CD4-positive, alpha-beta T cell treated with Interleukin-17A for 4 hours (primary cell): ENCODE measurements at regions not wholly inside any gene's neighbourhood (a gene's known extent, or its start where the extent isn't known, plus 50 kb on each side); places are given as distances from the start of the nearest gene placed in this dataset.

Experiments
- DNase-seq: peaks from one replicate; pipeline ENCODE4 v3.0.0-alpha.2; 2020; ENCODE audit warnings: mixed read lengths

- no peak for DNase-seq
Measured at GRCh38 chr10:128594688-128595087, 468.5 kb upstream of the MKI67 start.

DNA sequence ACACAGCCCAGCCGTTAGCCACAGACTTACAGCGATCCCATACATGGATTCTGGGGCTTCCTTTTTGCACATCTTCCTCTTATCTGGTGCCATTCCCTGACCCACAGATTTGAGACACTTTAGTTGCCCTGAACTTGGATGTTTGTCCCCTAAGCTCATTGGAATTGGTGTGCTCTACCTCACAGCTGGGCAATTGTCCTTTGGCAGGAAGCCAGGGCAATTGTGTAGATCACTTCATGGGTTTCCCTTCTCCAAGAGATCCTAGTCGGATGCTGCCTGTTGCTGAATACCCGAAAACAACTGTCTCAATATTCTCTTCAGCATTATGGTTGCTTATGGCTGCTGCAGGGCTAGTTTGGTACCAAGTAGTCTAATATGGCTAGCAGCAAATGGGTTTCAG lies 470.7 kb upstream of the MKI67 start:
- DNase-seq, result no peak

DNA sequence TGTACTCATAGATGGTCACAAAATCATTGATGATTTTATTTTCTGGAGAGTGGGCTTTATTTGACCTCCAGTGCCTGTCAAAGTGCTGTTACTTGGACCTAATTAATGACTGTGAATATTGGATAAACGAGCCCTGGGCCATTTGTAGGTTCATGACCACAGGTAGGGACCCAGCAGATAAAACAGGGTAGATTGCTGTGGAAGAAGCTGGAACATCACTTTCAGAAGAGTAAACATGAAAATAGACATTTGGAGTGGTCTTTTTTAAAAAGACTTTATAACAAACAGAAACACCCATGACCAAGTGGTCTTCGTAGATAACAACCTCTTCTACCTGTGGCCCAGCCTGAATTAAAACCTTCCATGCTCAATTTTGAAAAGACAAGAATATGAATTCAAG lies 472.8 kb upstream of the MKI67 start:
- DNase-seq, result no peak

DNA sequence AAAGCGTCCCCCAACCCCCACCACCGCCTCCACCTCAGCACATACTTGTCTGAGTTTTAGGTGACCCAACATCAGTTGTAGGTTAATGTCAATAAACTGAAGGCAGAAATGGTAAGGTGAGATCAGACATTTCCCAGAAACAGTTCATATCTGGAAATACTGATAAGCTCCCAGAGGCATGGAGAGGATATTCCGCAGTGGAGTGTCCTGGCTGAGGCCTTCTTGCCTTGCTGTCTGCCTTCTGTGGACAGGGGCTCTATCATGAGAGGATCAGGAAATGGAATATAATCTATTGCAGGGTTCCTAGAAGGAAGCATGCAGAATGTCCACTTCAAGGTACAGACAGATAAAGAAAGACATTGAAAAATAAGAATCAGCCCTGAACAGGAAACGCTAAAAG lies 473.3 kb upstream of the MKI67 start:
- no peak for DNase-seq

GRCh38 chr10:128602183-128602582 lies 476.0 kb upstream of the MKI67 start:
- DNase-seq, result no peak

DNA sequence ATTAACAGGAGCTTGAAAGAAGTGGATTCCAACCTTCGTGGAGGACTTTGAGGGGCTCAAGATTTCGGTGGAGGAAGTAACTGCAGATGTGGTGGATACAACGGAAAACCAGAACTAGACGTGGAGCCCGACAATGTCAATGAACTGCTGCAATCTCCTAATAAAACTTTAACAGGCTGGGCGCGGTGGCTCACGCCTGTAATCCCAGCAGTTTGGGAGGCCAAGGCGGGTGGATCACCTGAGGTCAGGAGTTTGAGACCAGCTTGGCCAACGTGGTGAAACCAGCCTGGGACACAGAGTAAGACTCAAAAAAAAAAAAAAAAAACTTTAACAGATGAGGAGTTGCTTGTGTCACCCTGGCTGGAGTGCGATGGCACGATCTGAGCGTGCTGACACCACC lies 477.8 kb upstream of the MKI67 start:
- no peak for DNase-seq

DNA sequence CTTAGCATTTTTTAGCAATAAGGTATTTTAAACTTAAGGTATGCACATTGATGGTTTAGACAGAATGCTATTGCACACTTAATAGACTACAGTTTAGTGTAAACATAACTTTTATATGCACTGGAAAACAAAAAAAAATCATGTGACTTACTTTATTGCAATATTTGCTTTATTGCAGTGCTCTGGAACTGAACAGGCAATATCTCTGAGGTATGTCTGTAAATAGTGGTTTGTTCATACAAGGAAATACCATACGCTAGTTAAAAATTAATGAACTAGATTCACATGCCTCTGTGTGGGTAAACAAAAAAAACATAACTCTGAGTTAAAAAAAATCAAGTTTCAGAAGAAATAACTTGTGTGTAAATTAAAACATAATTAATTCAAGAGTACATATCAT lies 479.0 kb upstream of the MKI67 start:
- DNase-seq, result no peak

GRCh38 chr10:128606055-128606454 lies 479.8 kb upstream of the MKI67 start:
- DNase-seq, result no peak

DNA sequence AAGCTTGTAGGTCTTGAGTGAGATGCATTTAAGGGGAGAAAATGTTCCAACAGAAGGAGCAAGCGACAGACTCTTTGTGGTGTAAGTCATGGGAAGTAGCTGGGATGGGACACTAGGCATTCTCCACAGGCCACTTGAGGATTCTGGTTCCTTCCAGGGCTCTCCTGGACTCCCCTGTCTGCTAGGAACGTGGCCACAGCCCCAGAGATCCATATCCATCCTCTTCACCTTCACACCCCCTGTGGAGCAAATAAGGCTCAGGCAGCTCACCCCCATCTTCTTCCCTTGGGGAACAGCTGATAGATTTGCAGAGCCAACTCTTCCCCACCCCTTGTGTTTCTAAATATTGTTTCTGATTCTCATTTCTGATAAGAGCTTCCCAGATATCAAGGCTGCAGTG lies 482.6 kb upstream of the MKI67 start:
- DNase-seq, result no peak

GRCh38 chr10:128609460-128609859 lies 483.2 kb upstream of the MKI67 start:
- DNase-seq, result no peak

- no peak for DNase-seq
Measured at GRCh38 chr10:128610113-128610512, 483.9 kb upstream of the MKI67 start.

DNA sequence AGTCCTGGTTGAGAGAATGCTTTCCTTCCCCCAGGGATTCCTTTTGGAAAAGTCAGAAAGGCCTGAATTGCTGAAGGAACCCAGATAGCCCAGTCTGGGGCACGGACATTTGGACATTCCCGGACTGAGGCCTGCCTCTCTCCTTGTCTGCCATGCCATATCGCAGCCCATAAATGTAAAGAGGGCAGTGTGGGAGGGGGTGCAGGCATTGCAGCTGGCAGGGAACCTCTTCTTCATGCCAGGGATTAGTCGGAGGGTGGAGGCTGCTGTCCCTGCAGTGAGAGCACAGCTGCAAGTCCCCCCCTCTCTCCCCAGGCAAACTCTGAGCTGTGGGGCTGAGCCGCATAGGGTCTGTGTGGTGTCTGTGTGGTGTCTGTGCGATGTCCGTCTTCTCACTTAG lies 486.0 kb upstream of the MKI67 start:
- DNase-seq, result no peak

- no peak for DNase-seq
Measured at GRCh38 chr10:128612631-128613030, 486.4 kb upstream of the MKI67 start.

GRCh38 chr10:128614016-128614605 lies 487.9 kb upstream of the MKI67 start:
- DNase-seq, result no peak

DNA sequence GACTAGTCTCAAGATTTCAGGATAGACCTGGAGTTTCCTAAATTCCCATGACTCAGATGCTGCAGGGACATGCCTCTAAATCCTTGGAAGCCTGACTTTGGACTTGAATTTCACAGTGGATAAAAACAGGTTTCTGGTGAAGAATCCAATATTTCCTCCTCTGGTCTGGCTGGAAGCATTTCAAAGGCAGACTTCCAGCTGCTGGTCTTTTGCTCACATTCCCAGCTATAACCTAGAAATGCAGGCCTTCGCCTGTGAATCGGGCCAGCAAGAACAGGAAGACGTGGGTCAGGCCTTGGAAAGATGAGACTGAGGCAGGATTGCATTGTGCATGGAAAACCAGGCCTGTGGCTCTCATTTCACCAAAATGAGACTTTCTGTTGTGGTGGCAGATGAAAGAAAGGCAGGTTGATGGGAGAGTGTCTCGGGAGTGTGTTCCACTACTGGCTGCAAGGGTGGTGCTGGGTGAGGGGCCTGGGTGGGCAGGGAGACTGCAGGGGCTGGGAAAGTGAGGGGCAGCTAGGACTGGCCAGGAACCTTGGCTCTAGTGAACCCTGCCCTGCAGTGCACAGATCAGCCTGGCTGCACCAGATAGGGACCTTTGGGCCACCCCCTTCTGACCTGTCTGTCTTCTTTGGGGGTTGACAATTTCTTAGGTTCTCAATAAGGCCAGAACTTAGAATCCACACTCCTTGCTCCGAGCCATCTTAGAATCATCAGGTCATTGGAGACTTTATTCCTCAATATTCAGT lies 488.8 kb upstream of the MKI67 start:
- DNase-seq, result no peak

DNA sequence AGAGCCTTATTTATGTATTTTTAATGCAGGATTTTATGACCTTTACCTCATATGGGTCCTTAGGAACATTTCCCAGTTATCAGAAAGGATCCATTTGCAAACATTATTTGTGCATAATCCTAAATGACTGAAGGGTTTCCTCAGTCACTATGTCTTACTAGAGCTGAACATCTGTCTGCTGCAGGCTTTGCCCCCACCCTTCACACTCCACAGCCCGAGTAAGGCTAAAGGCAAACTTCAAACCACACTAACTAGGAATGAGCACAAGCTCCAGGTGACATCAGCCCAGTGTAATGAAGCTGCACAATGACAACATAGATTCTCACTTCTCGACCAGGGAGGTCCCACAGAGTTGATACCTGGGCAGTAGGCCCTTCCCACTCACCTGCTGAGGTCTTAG lies 491.3 kb upstream of the MKI67 start:
- DNase-seq, result no peak

DNA sequence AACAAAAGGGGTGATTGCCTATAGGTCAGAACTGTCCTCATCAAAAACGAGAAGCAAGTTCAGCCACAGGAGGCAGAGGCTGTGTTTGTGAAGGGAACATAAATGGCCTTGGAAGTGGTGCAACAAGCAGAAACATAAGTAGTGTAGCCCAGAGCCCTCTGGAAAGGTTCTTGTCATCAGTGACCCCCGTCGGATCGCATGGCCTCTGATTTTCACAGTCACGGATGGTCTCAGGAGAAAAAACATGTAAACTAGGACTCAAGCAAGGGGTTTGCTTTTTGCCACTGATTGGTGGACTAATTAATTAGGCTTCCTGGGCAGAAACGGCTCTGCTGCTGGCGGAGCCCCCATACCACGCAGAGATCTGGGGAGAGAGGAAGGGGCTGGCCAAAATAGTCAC lies 496.5 kb upstream of the MKI67 start:
- DNase-seq, result no peak

- DNase-seq, result no peak
Measured at GRCh38 chr10:128623776-128624175, 497.6 kb upstream of the MKI67 start.

DNA sequence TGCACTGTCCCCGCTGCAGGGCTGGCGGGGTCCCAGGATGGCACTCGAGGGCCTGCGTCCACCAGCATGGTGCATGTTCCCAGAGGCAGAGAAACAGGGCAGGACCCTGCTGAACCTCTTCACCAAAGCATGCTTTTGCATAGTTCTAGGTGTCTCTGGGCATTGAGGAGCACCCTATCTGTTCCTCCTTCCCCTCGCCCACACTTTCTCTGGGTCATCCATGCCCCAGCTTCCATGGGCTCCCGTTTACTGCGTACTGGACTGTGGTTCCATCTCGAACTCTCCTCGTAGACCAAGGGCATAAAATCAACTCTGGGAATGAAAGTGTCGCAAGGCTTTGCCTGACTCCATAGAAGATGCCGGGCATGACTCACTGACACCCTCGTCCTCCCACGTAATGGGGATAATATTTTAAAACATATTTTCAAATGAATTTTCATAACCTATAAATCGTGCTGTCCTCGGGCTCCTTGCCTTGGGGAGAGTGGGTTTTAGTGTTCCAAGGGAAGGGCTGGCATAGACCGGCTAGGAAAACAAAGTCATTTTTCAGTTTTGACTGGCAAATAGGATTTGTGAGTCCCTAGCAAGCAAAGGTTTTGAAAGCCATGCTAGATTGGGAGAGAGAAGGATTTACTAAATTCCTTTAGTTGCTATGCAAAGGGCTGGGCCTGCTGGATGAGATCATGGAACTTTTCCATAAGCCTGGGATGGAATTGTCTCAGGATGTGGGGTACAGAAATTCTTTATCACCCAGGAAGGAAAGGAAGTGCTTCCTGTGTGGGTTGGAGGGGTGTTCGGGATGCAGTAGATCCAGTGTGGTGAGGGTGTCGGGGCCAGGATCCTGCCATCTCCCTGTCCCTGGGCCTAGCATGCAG lies 498.7 kb upstream of the MKI67 start:
- DNase-seq, result no peak

DNA sequence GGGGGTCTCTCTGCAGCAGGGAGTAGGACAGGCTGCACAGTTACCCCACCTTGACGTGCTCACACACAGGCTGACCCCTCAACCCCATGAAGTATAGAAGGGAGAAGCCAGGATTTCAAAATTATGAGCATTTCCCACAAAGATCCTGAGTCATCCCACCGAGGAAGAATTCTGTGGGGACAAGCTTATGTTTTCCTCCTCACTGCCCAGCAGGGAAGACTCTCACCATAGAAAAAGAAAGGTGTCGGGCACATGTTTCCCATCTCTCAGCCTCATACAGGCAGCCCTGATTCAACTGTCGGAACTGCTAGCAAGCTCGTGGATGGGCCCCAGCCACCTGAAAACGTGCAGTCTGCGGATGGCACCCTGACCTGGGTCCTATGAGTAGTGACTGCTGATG lies 499.7 kb upstream of the MKI67 start:
- no peak for DNase-seq

DNA sequence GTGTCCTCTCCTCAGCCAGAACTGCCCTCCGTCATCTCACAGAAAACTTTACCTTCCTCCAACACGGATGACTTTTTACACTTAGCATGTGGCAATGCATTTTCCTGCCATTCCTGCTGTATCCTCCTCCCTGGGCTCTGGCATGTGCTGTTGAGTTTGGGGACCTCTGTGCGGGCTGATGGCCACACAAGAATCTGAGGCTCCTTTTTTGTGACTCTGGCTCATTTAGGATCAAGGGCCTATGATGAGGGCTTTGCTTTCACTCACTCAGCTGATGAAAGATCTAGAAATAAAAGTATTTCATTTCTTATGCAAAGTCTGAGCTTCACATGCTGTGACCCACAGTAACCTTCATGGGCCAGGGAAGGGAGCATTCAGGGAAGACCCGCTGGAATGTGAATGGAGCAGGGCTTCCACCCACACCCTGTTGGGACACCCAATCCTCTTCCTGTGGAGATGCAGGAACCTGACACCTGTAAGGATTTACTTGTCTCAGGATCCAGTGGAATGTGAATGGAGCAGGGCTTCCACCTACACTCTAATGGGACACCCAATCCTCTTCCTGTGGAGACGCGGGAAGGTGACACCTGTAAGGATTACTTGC lies 500.3 kb upstream of the MKI67 start:
- DNase-seq, result no peak

GRCh38 chr10:128627811-128628210 lies 501.6 kb upstream of the MKI67 start:
- DNase-seq, result no peak

DNA sequence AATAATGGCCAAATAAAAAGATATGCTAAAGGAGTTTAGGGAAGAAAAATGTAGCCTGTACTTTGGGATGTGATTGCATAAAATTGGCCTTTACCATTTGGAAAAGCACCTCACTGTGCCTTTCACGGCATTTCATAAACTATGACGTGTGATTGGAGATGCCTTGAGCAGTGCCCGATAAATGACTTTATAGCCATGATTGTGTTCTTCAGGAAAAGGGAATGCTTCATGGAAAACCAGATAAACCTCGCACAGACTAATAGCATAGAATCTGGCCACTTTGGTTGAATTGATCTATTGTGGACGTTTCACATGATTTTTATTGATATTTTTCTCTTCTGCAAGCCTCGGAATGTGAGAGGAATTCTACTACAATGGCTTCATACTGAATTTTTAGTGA lies 502.0 kb upstream of the MKI67 start:
- no peak for DNase-seq
